GM12878 (cell line): ENCODE measurements at regions not wholly inside any gene's neighbourhood (a gene's known extent, or its start where the extent isn't known, plus 50 kb on each side); places are given as distances from the start of the nearest gene placed in this dataset.

Experiments used
- ATAC-seq: fragments of 200-7000 bp; cut with Tn5 transposase; 3 replicates; pipeline ENCODE4 v1.9.1; 2020; ENCODE audit warnings: mild to moderate bottlenecking, moderate library complexity
- BruUV-seq: library from RNA; stranded (reverse); fragments of 400-500 nt; replicated peaks from 2 replicates; lab custom pipeline; 2021; lab: Mats Ljungman, UMichigan
- CTCF ChIA-PET: fragments of 300-600 bp; sonication (Branson Sonifier 250); formaldehyde crosslinking; extraction: SDS; loops from one replicate; lab custom pipeline; 2021; ENCODE audit warnings: inconsistent platforms; lab: Yijun Ruan, JAX
- POLR2A ChIA-PET: fragments of 350-600 bp; formaldehyde crosslinking; extraction: SDS; loops from one replicate; lab custom pipeline; 2021; ENCODE audit warnings: inconsistent platforms; lab: Charles Lee
- RAD21 ChIA-PET: fragments of 300-600 bp; sonication (Branson Sonifier 250); formaldehyde crosslinking; loops from one replicate; lab custom pipeline; 2023; ENCODE audit warnings: antibody characterized with exemption; ENCODE audit not compliant: unreplicated experiment; lab: Charles Lee
- SMC1A ChIA-PET: fragments of 300-600 bp; sonication (Branson Sonifier 250); formaldehyde crosslinking; loops from one replicate; lab custom pipeline; 2023; ENCODE audit not compliant: unreplicated experiment, uncharacterized antibody; lab: Charles Lee
- DNase-seq: peaks from one replicate; pipeline ENCODE4 v3.0.0-alpha.2; 2011; ENCODE audit warnings: low read depth, low spot score
- FAIRE-seq: peaks from 3 replicates; lab custom pipeline; 2011; peaks lifted over from hg19 to GRCh38; lab: Jason Lieb, UNC
- H2AFZ ChIP-seq: 2 replicates; pipeline ENCODE4 v1.6.0; 2011; ENCODE audit warnings: low read depth, low read length, control low read depth; ENCODE audit not compliant: control insufficient read depth
- H3K27ac ChIP-seq: 2 replicates; pipeline ENCODE4 v1.5.1; 2011; ENCODE audit warnings: control low read depth; ENCODE audit not compliant: control insufficient read depth, insufficient read depth
- H3K27me3 ChIP-seq, 2 experiments: replicated peaks in 1 of 2; 2 replicates each; pipeline versions ENCODE4 v1.6.0 to v1.6.1; 2011; ENCODE audit warnings: low read length in 1 of 2; ENCODE audit not compliant: control insufficient read depth in 2 of 2, insufficient read depth in 2 of 2
- H3K36me3 ChIP-seq, 2 experiments: 2 replicates each; pipeline ENCODE4 v1.5.1; 2011; ENCODE audit warnings: low read length in 1 of 2; ENCODE audit not compliant: control insufficient read depth in 2 of 2, insufficient read depth in 2 of 2
- H3K4me1 ChIP-seq: 2 replicates; pipeline ENCODE4 v1.6.1; 2011; ENCODE audit warnings: mild to moderate bottlenecking, low read length, moderate library complexity, mixed read lengths; ENCODE audit not compliant: control insufficient read depth, insufficient read depth
- H3K4me2 ChIP-seq: 2 replicates; pipeline ENCODE4 v1.6.0; 2011; ENCODE audit warnings: control low read depth; ENCODE audit not compliant: control insufficient read depth, insufficient read depth
- H3K4me3 ChIP-seq: fragments of 200-600 bp; sonication (generic); 2 replicates; pipeline ENCODE4 v1.5.1; 2016
- H3K79me2 ChIP-seq: 2 replicates; pipeline ENCODE4 v1.6.0; 2011; ENCODE audit warnings: low read length; ENCODE audit not compliant: control insufficient read depth, insufficient read depth
- H3K9ac ChIP-seq: 2 replicates; pipeline ENCODE4 v1.8.0; 2011; ENCODE audit warnings: low read length, control low read depth, mixed read lengths; ENCODE audit not compliant: control insufficient read depth, insufficient read depth
- H3K9me3 ChIP-seq: replicated peaks from 3 replicates; pipeline ENCODE4 v1.5.1; 2011; ENCODE audit warnings: mild to moderate bottlenecking, low read length; ENCODE audit not compliant: control insufficient read depth, insufficient read depth
- H4K20me1 ChIP-seq: 2 replicates; pipeline ENCODE4 v1.6.0; 2011; ENCODE audit not compliant: control insufficient read depth, insufficient read depth
- EZH2 ChIP-seq: IDR thresholded peaks from 2 replicates; pipeline ENCODE4 v1.6.1; 2012; ENCODE audit warnings: low read depth, mild to moderate bottlenecking, control low read depth, inconsistent platforms, low read length, borderline replicate concordance; ENCODE audit not compliant: control insufficient read depth
- FOS ChIP-seq: IDR thresholded peaks from 3 replicates; pipeline ENCODE4 v1.6.1; 2011; ENCODE audit warnings: borderline replicate concordance; ENCODE audit not compliant: insufficient read length; ENCODE audit errors: extremely low read depth
- IKZF2 ChIP-seq, 2 experiments: fragments of 450-650 bp; IDR thresholded peaks; 2 replicates each; pipeline ENCODE4 v1.6.1; 2017; ENCODE audit warnings: mild to moderate bottlenecking in 2 of 2, moderate library complexity in 2 of 2
- MEF2A ChIP-seq: IDR thresholded peaks from 2 replicates; pipeline ENCODE4 v1.6.1; 2011; ENCODE audit warnings: low read depth, mild to moderate bottlenecking, low read length, moderate library complexity; ENCODE audit not compliant: insufficient read depth
- MYC ChIP-seq: IDR thresholded peaks from 2 replicates; pipeline ENCODE4 v1.6.1; 2011; ENCODE audit warnings: mild to moderate bottlenecking, low read length, moderate library complexity, inconsistent platforms; ENCODE audit not compliant: insufficient read depth, insufficient replicate concordance, insufficient read length, severe bottlenecking
- SPI1 ChIP-seq: IDR thresholded peaks from 2 replicates; pipeline ENCODE4 v1.6.1; 2011; ENCODE audit warnings: low read depth, mild to moderate bottlenecking, low read length, moderate library complexity, borderline replicate concordance; ENCODE audit not compliant: insufficient read depth
- STAT3 ChIP-seq: IDR thresholded peaks from 2 replicates; pipeline ENCODE4 v1.6.1; 2011; ENCODE audit warnings: low read depth, low read length, improper control_type of control experiment
- TCF7 ChIP-seq: IDR thresholded peaks from 2 replicates; pipeline ENCODE4 v1.6.1; 2014; ENCODE audit warnings: antibody characterized with exemption, borderline replicate concordance
- ZBTB33 ChIP-seq: fragments of 450-650 bp; IDR thresholded peaks from 2 replicates; pipeline ENCODE4 v1.6.1; 2017; ENCODE audit warnings: mild to moderate bottlenecking
- WGBS: methylation state at CpG from one replicate; pipeline ENCODE4 v1.1.6; 2016; ENCODE audit warnings: low lambda C conversion rate; ENCODE audit not compliant: insufficient replicate concordance, insufficient coverage; ENCODE audit errors: missing lambda C conversion rate; 5-methylcytosine and 5-hydroxymethylcytosine counted together
- in situ Hi-C: fragments of 300-500 bp; cut with MboI; formaldehyde crosslinking; loops from 9 replicates; pipeline ENCODE4 v1.14.3; 2018; ENCODE audit warnings: mixed read lengths
- intact Hi-C: fragments of 100-400 bp; cut with micrococcal nuclease; formaldehyde crosslinking; loops from one replicate; pipeline ENCODE4 v1.14.2; 2022; ENCODE audit not compliant: unreplicated experiment
- TF ChIP-seq, protein P1 (sequence below), 3 experiments: IDR thresholded peaks in 2 of 3; conservative IDR thresholded peaks in 1 of 3; 2 replicates each; pipeline ENCODE4 v1.5.1; 2011; ENCODE audit warnings: low read depth in 3 of 3, low read length in 3 of 3, mild to moderate bottlenecking in 3 of 3, control low read depth in 2 of 3, moderate library complexity in 2 of 3, inconsistent platforms in 1 of 3, mixed read lengths in 1 of 3; ENCODE audit not compliant: control insufficient read depth in 2 of 3, insufficient read depth in 1 of 3; ENCODE audit errors: extremely low read depth in 1 of 3

DNA sequence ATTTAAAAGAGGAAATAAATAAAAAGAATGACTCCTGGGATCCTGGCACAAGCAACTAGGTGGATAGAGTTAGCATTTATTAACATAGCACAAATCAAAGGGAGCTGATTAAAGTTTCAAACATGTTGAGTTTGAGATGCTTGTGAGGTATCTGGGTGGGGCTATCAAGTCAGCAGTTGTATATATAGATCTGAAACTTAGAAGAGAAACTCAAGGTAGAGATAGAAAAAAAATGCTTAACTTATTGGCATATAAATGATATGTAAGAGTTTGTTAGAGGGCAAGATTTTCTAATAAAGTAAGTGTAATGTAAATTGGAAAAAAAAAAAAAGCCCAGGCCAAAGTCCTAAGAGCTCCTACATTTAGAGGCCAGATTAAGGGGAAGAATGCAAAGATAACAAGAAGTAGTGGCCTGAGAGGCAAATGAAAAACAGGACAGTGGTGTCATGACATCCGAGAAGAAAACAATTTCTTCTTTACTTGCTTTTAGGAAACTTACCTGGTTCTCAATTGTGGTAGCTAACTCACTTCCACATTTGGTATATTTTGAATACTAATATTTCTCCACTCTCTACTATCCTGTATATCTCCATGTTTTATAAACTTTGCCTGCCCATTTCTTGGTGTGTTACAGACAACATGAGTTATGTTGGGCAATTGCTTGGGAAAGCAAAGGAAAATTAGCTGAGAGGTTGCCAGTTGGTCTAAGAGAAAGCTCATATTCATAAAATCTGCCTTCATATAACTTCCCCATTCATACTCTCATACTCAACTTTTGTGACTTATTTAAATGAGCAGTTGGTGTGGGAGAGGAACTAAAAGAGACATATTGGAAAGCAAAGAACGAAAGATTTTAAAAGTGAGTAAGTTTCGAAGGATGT is 169.2 kb downstream of the PARM1 start:
- peak; percentile 60 for ATAC-seq
- Histone ChIP-seq H3K27me3 (no peaks in the 10 kb centered on the region), H3K36me3 (no peaks in the 10 kb centered on the region), H3K4me1 (peaks cover 34% of the 10 kb centered on the region), H3K9ac (no peak overlapping the region), H3K4me2 (peak overlapping the region; percentile 53), H4K20me1 (no peaks in the 10 kb centered on the region), H3K4me3 (no peak overlapping the region; the same call in 1 of the 2 replicates), H3K27ac (peak overlapping the region; percentile 54), H3K79me2 (no peaks in the 10 kb centered on the region), H3K9me3 (no peaks in the 10 kb centered on the region), H2AFZ (peak overlapping the region; percentile 12; the same call in 1 of the 2 replicates)
- no peak for FAIRE-seq
- TF ChIP-seq IKZF2 (IDR thresholded peaks at IDR 0.05) = no peak
- TF ChIP-seq TCF7 = 0 out of 2 replicates have a peak, but pooled peaks have one; percentile 18
- TF ChIP-seq MEF2A = no peak
- TF ChIP-seq, protein P1, sequence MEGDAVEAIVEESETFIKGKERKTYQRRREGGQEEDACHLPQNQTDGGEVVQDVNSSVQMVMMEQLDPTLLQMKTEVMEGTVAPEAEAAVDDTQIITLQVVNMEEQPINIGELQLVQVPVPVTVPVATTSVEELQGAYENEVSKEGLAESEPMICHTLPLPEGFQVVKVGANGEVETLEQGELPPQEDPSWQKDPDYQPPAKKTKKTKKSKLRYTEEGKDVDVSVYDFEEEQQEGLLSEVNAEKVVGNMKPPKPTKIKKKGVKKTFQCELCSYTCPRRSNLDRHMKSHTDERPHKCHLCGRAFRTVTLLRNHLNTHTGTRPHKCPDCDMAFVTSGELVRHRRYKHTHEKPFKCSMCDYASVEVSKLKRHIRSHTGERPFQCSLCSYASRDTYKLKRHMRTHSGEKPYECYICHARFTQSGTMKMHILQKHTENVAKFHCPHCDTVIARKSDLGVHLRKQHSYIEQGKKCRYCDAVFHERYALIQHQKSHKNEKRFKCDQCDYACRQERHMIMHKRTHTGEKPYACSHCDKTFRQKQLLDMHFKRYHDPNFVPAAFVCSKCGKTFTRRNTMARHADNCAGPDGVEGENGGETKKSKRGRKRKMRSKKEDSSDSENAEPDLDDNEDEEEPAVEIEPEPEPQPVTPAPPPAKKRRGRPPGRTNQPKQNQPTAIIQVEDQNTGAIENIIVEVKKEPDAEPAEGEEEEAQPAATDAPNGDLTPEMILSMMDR (IDR thresholded peaks at IDR 0.05 in 2 of 3, conservative IDR thresholded peaks at IDR 0.05 in 1 of 3; ENCODE audit: control insufficient read depth in 2 of 3, extremely low read depth in 1 of 3, insufficient read depth in 1 of 3, low read depth in 3 of 3, low read length in 3 of 3) = no peak
- TF ChIP-seq SPI1 = peak; percentile 21; the same call in 1 of the 2 replicates
- no peak for TF ChIP-seq MYC
- no peak for TF ChIP-seq EZH2
- TF ChIP-seq STAT3 = no peak
- no peak for TF ChIP-seq ZBTB33
- no peak for TF ChIP-seq FOS
- WGBS = 7% methylated on average over 3 of the region's 3 CpGs
- ChIA-PET RAD21 (interaction anchor here (1.0 to 2.3 kb wide), 4 partner anchors 31 to 188 kb away, joined by 3 to 7 read pairs (median 3); no protein-coding TSS in a partner anchor), CTCF (interaction anchor here (2.1 kb wide), 1 partner anchor 9 kb away, joined by 4 read pairs; no protein-coding TSS in a partner anchor), POLR2A (no interaction called here), SMC1A (interaction anchor here (0.6 to 3.4 kb wide), 8 partner anchors 9 to 57 kb away, joined by 3 to 9 read pairs (median 4); no protein-coding TSS in a partner anchor)
- DNase-seq = no peak
- in situ Hi-C loops = no loop called here
- BruUV-seq = no TSS peak
- intact Hi-C loops = loop anchor here (5.0 kb wide), 1 partner anchor 170 kb away; the partner anchor contains the start of gene PARM1
